ENCODE measurements at regions not wholly inside any gene's neighbourhood (a gene's known extent, or its start where the extent isn't known, plus 50 kb on each side); places are given as distances from the start of the nearest gene placed in this dataset.

DNA sequence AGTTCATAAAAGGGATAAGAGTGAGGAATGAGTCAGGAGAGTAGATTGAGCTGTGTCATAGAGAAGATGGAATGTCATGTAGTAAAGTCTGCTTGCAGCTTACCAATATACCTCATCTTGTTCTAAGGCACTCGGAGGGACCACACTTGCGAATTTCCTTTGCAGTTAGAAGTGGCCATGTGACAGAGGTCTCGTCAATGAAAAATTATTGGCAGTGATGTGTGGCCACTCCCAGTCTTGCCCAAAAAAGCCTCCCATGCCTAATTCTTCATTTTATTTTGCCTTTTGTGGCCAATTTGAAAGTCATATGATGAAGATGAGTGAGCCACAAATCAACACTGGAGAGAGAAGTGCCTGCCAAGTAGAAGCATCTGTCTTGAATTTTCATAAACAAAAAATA, 465.6 kb upstream of the ZNF385D start:
- Histone ChIP-seq H3K9ac (replicated peaks; ENCODE audit: extremely low read depth, insufficient read depth, low read length) (no peak overlapping the region), H3K36me3 (ENCODE audit: control insufficient read depth in 2 of 2, extremely low read depth in 1 of 2, insufficient read depth in 2 of 2, low read length in 2 of 2) (no peaks in the 10 kb centered on the region), H4K20me1 (replicated peaks; ENCODE audit: control insufficient read depth, extremely low read depth, insufficient read depth, low read length) (no peaks in the 10 kb centered on the region), H3K27ac (ENCODE audit: insufficient read depth, low read depth, low read length) (no peak overlapping the region), H3K9me3 (replicated peaks; ENCODE audit: control insufficient read depth, insufficient read depth, low read length) (no peaks in the 10 kb centered on the region), H3K4me1 (ENCODE audit: control insufficient read depth, extremely low read depth, insufficient read depth, low read length) (no peaks in the 10 kb centered on the region), H3K27me3 (ENCODE audit: control insufficient read depth in 2 of 2, insufficient read depth in 2 of 2, low read length in 2 of 2) (no peaks in the 10 kb centered on the region), H2AFZ (ENCODE audit: low read depth, low read length) (no peak overlapping the region), H3K79me2 (ENCODE audit: control insufficient read depth, insufficient read depth, low read length) (no peaks in the 10 kb centered on the region), H3K4me3 (replicated peaks in 1 of 3; ENCODE audit: insufficient read depth in 1 of 3, low read depth in 1 of 3, low read length in 3 of 3) (no peak overlapping the region), H3K4me2 (ENCODE audit: insufficient read depth, low read length) (no peak overlapping the region), H3K9me1 (replicated peaks; ENCODE audit: control insufficient read depth, extremely low read depth, insufficient read depth, low read length) (no peaks in the 10 kb centered on the region)
- ChIA-PET CTCF (no interaction called here), POLR2A (no interaction called here)
- dilution Hi-C loops (cut with MboI; ENCODE audit: extremely low pct_ligation_motif_present, low sequenced_read_pairs), result no loop called here
- no peak for DNase-seq (ENCODE audit: low read depth, low spot score)
- FAIRE-seq, result no peak
- BruUV-seq (replicated peaks), result no TSS peak
- intact Hi-C loops (cut with micrococcal nuclease), result no loop called here
- no peak for TF ChIP-seq GATA2 (IDR thresholded peaks at IDR 0.05; ENCODE audit: insufficient read depth, insufficient read length, low read depth, low read length)
- TF ChIP-seq JUN (IDR thresholded peaks at IDR 0.05; ENCODE audit: borderline replicate concordance, insufficient read depth, insufficient read length, low read depth), result no peak
- no peak for TF ChIP-seq MYC (IDR thresholded peaks at IDR 0.05; ENCODE audit: low read depth, low read length)
- TF ChIP-seq, protein P1, sequence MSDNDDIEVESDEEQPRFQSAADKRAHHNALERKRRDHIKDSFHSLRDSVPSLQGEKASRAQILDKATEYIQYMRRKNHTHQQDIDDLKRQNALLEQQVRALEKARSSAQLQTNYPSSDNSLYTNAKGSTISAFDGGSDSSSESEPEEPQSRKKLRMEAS (IDR thresholded peaks at IDR 0.05; ENCODE audit: insufficient read depth, insufficient read length), result no peak
- TF ChIP-seq EZH2 (IDR thresholded peaks at IDR 0.05; ENCODE audit: borderline replicate concordance, low read depth, low read length, severe bottlenecking), result no peak
- TF ChIP-seq FOS (IDR thresholded peaks at IDR 0.05; ENCODE audit: borderline replicate concordance, insufficient read depth, low read length), result no peak
- no peak for TF ChIP-seq POLR2A (IDR thresholded peaks at IDR 0.05; ENCODE audit: low read depth, low read length)

DNA sequence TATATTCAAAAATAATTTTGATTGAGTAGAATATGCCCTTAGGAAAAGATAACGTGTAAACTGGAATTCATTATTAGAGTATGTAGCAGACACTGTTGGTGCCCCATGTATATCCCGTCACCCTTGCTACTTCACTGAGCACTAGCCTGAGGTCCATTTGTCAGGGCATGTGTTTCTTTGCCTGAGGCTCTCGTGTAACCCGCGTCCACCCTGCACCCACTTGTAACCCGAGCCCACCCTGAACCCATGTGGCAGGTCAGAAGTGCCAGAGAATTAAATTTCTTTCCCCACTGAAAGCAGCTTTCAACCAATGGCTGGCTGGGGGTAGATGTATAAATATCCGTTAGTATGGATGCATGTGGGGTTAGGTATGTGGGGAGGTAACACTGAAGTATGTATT, 474.2 kb upstream of the ZNF385D start:
- no peaks in the 10 kb centered on the region for H3K27me3 ChIP-seq (ENCODE audit: control insufficient read depth in 2 of 2, insufficient read depth in 2 of 2, low read length in 2 of 2)
- no peaks in the 10 kb centered on the region for H4K20me1 ChIP-seq (replicated peaks; ENCODE audit: control insufficient read depth, extremely low read depth, insufficient read depth, low read length)
- H3K4me1 ChIP-seq (ENCODE audit: control insufficient read depth, extremely low read depth, insufficient read depth, low read length), result no peaks in the 10 kb centered on the region
- no peak overlapping the region for H3K4me2 ChIP-seq (ENCODE audit: insufficient read depth, low read length)
- H3K9me3 ChIP-seq (replicated peaks; ENCODE audit: control insufficient read depth, insufficient read depth, low read length), result no peaks in the 10 kb centered on the region
- intact Hi-C loops (cut with micrococcal nuclease), result no loop called here
- H3K4me3 ChIP-seq (replicated peaks in 1 of 3; ENCODE audit: insufficient read depth in 1 of 3, low read depth in 1 of 3, low read length in 3 of 3), result no peak overlapping the region
- TF ChIP-seq, protein P2, sequence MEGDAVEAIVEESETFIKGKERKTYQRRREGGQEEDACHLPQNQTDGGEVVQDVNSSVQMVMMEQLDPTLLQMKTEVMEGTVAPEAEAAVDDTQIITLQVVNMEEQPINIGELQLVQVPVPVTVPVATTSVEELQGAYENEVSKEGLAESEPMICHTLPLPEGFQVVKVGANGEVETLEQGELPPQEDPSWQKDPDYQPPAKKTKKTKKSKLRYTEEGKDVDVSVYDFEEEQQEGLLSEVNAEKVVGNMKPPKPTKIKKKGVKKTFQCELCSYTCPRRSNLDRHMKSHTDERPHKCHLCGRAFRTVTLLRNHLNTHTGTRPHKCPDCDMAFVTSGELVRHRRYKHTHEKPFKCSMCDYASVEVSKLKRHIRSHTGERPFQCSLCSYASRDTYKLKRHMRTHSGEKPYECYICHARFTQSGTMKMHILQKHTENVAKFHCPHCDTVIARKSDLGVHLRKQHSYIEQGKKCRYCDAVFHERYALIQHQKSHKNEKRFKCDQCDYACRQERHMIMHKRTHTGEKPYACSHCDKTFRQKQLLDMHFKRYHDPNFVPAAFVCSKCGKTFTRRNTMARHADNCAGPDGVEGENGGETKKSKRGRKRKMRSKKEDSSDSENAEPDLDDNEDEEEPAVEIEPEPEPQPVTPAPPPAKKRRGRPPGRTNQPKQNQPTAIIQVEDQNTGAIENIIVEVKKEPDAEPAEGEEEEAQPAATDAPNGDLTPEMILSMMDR (IDR thresholded peaks at IDR 0.05; ENCODE audit: extremely low read depth in 1 of 2, insufficient read depth in 1 of 2, low read depth in 1 of 2, low read length in 2 of 2), result no peak
- TF ChIP-seq POLR2A (IDR thresholded peaks at IDR 0.05; ENCODE audit: low read depth, low read length) (no peak), GATA2 (IDR thresholded peaks at IDR 0.05; ENCODE audit: insufficient read depth, insufficient read length, low read depth, low read length) (no peak), FOS (IDR thresholded peaks at IDR 0.05; ENCODE audit: borderline replicate concordance, insufficient read depth, low read length) (no peak), POLR2AphosphoS5 (IDR thresholded peaks at IDR 0.05; ENCODE audit: insufficient read depth, low read depth, low read length) (no peak), MYC (IDR thresholded peaks at IDR 0.05; ENCODE audit: low read depth, low read length) (no peak)
- TF ChIP-seq, protein P1 (IDR thresholded peaks at IDR 0.05; ENCODE audit: insufficient read depth, insufficient read length), result no peak
- H3K79me2 ChIP-seq (ENCODE audit: control insufficient read depth, insufficient read depth, low read length), result no peaks in the 10 kb centered on the region
- BruUV-seq (replicated peaks), result no TSS peak
- H3K9ac ChIP-seq (replicated peaks; ENCODE audit: extremely low read depth, insufficient read depth, low read length), result no peak overlapping the region
- ChIA-PET CTCF (no interaction called here), POLR2A (no interaction called here)
- DNase-seq (ENCODE audit: low read depth, low spot score) (no peak), FAIRE-seq (no peak)
- dilution Hi-C loops (cut with MboI; ENCODE audit: extremely low pct_ligation_motif_present, low sequenced_read_pairs), result no loop called here
- no peaks in the 10 kb centered on the region for H3K36me3 ChIP-seq (ENCODE audit: control insufficient read depth in 2 of 2, extremely low read depth in 1 of 2, insufficient read depth in 2 of 2, low read length in 2 of 2)
- H3K9me1 ChIP-seq (replicated peaks; ENCODE audit: control insufficient read depth, extremely low read depth, insufficient read depth, low read length), result no peaks in the 10 kb centered on the region
- no peak overlapping the region for H2AFZ ChIP-seq (ENCODE audit: low read depth, low read length)
- H3K27ac ChIP-seq (ENCODE audit: insufficient read depth, low read depth, low read length), result no peak overlapping the region

All from endothelial cell of umbilical vein (primary cell).